K562 (cell line): ENCODE measurements at regions not wholly inside any gene's neighbourhood (a gene's known extent, or its start where the extent isn't known, plus 50 kb on each side); places are given as distances from the start of the nearest gene placed in this dataset.

Experiments used
- C11orf30 ChIP-seq: fragments of 450-650 bp; IDR thresholded peaks from 2 replicates; pipeline ENCODE4 v1.6.1; 2016; ENCODE audit warnings: low read depth, mild to moderate bottlenecking
- E2F1 ChIP-seq: sonication (generic); formaldehyde crosslinking; IDR thresholded peaks from 2 replicates; pipeline ENCODE4 v1.8.1; 2023; ENCODE audit warnings: mild to moderate bottlenecking, missing genetic modification reagents, moderate library complexity
- FOS ChIP-seq: IDR thresholded peaks from 3 replicates; pipeline ENCODE4 v1.6.1; 2011; ENCODE audit not compliant: insufficient read length; ENCODE audit errors: extremely low read depth
- NFRKB ChIP-seq: fragments of 450-650 bp; IDR thresholded peaks from 2 replicates; pipeline ENCODE4 v1.6.1; 2016; ENCODE audit warnings: low read depth
- POLR2AphosphoS2 ChIP-seq: IDR thresholded peaks from 2 replicates; pipeline ENCODE4 v1.6.1; 2012; ENCODE audit warnings: low read length, improper control_type of control experiment
- POLR2G ChIP-seq: fragments of 200-400 bp; formaldehyde crosslinking; IDR thresholded peaks from 2 replicates; pipeline ENCODE4 v1.6.1; 2017; ENCODE audit warnings: low read depth, mild to moderate bottlenecking, antibody characterized with exemption, low read length, moderate library complexity
- SIRT6 ChIP-seq: IDR thresholded peaks from one replicate; pipeline ENCODE4 v1.6.1; 2012; ENCODE audit warnings: low read depth, mild to moderate bottlenecking, control low read depth, inconsistent platforms, low read length, moderate library complexity
- XRCC5 ChIP-seq: fragments of 200-400 bp; formaldehyde crosslinking; IDR thresholded peaks from 2 replicates; pipeline ENCODE4 v1.6.1; 2017; ENCODE audit warnings: low read depth, mild to moderate bottlenecking, low read length
- ZNF3 ChIP-seq: fragments of 250-450 bp; sonication (Bioruptor Pico); IDR thresholded peaks from 2 replicates; pipeline ENCODE4 v1.5.0; 2021; ENCODE audit warnings: mild to moderate bottlenecking, moderate library complexity
- ZNF57 ChIP-seq: fragments of 450-650 bp; formaldehyde crosslinking; IDR thresholded peaks from 2 replicates; pipeline ENCODE4 v1.4.0; 2020; ENCODE audit warnings: mild to moderate bottlenecking, moderate library complexity
- ZNF668 ChIP-seq: fragments of 250-450 bp; sonication (Bioruptor Pico); IDR thresholded peaks from 2 replicates; pipeline ENCODE4 v1.8.0; 2022; ENCODE audit warnings: mild to moderate bottlenecking, inconsistent platforms
- TF ChIP-seq, protein P1 (sequence below), 3 experiments: IDR thresholded peaks in 2 of 3; conservative IDR thresholded peaks in 1 of 3; 2 replicates each; pipeline ENCODE4 v1.5.1; 2011 to 2012; ENCODE audit warnings: low read length in 3 of 3, mild to moderate bottlenecking in 3 of 3, control low read depth in 2 of 3, improper control_type of control experiment in 1 of 3, inconsistent platforms in 1 of 3, low read depth in 1 of 3, mixed read lengths in 1 of 3, moderate library complexity in 1 of 3; ENCODE audit not compliant: insufficient read depth in 2 of 3

GRCh38 chr6:113750151-113750855 is 106.8 kb upstream of the MARCKS start:
- TF ChIP-seq XRCC5, result no peak
- TF ChIP-seq, protein P1, sequence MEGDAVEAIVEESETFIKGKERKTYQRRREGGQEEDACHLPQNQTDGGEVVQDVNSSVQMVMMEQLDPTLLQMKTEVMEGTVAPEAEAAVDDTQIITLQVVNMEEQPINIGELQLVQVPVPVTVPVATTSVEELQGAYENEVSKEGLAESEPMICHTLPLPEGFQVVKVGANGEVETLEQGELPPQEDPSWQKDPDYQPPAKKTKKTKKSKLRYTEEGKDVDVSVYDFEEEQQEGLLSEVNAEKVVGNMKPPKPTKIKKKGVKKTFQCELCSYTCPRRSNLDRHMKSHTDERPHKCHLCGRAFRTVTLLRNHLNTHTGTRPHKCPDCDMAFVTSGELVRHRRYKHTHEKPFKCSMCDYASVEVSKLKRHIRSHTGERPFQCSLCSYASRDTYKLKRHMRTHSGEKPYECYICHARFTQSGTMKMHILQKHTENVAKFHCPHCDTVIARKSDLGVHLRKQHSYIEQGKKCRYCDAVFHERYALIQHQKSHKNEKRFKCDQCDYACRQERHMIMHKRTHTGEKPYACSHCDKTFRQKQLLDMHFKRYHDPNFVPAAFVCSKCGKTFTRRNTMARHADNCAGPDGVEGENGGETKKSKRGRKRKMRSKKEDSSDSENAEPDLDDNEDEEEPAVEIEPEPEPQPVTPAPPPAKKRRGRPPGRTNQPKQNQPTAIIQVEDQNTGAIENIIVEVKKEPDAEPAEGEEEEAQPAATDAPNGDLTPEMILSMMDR (IDR thresholded peaks at IDR 0.05 in 2 of 3, conservative IDR thresholded peaks at IDR 0.05 in 1 of 3; ENCODE audit: insufficient read depth in 2 of 3, low read depth in 1 of 3, low read length in 3 of 3), result no peak
- no peak for TF ChIP-seq POLR2AphosphoS2
- no peak for TF ChIP-seq POLR2G
- TF ChIP-seq NFRKB, result no peak
- no peak for TF ChIP-seq FOS
- TF ChIP-seq C11orf30, result no peak
- TF ChIP-seq ZNF668 (CRISPR knock-in tag), result no peak
- TF ChIP-seq ZNF57, result no peak
- TF ChIP-seq SIRT6, result no peak
- no peak for TF ChIP-seq ZNF3 (CRISPR knock-in tag)
- no peak for TF ChIP-seq E2F1 (CRISPR knock-in tag)
